GM19467 (cell line): ENCODE measurements at regions not wholly inside any gene's neighbourhood (a gene's known extent, or its start where the extent isn't known, plus 50 kb on each side); places are given as distances from the start of the nearest gene placed in this dataset.

Source experiments
- ATAC-seq: cut with Tn5 transposase; IDR thresholded peaks from one replicate; pipeline ENCODE4 v1.9.1; 2021; ENCODE audit warnings: mild to moderate bottlenecking, moderate library complexity; ENCODE audit not compliant: unreplicated experiment

- no peak for ATAC-seq
These were observed 56.9 kb upstream of the SOX9 start for GRCh38 chr17:72063756-72064450.

- ATAC-seq, result no peak
These were observed 56.1 kb upstream of the SOX9 start for GRCh38 chr17:72064606-72065193.

GRCh38 chr17:72065556-72065955 is 55.3 kb upstream of the SOX9 start:
- ATAC-seq, result no peak

- ATAC-seq, result no peak
These were observed 52.2 kb upstream of the SOX9 start for GRCh38 chr17:72068643-72069042.

GRCh38 chr17:72069586-72070202 is 51.1 kb upstream of the SOX9 start:
- ATAC-seq, result no peak
